Nephron progenitor cell (in vitro differentiated cells): ENCODE measurements at regions not wholly inside any gene's neighbourhood (a gene's known extent, or its start where the extent isn't known, plus 50 kb on each side); places are given as distances from the start of the nearest gene placed in this dataset.

Experiments used
- DNase-seq: peaks from one replicate; pipeline ENCODE4 v3.0.0; 2021
- H3K27ac Mint-ChIP-seq: 2 replicates; pipeline ENCODE4 v1.8.0; 2021; ENCODE audit warnings: mild to moderate bottlenecking, moderate library complexity, mixed read lengths
- H3K27me3 Mint-ChIP-seq: 2 replicates; pipeline ENCODE4 v1.8.0; 2021; ENCODE audit warnings: mild to moderate bottlenecking, low read depth, mixed read lengths; ENCODE audit not compliant: poor library complexity
- H3K36me3 Mint-ChIP-seq: 2 replicates; pipeline ENCODE4 v1.8.0; 2021; ENCODE audit warnings: low read depth, mixed read lengths
- H3K4me1 Mint-ChIP-seq: 2 replicates; pipeline ENCODE4 v1.8.0; 2021; ENCODE audit warnings: mixed read lengths
- H3K4me3 Mint-ChIP-seq: 2 replicates; pipeline ENCODE4 v1.8.0; 2021; ENCODE audit warnings: mild to moderate bottlenecking, moderate library complexity, mixed read lengths
- H3K9me3 Mint-ChIP-seq: 2 replicates; pipeline ENCODE4 v1.8.0; 2021; ENCODE audit warnings: mild to moderate bottlenecking, moderate library complexity, mixed read lengths
- TF ChIP-seq, protein P1 (sequence below): fragments of 200-600 bp; sonication (generic); IDR thresholded peaks from 2 replicates; pipeline ENCODE4 v1.5.0; 2021; ENCODE audit warnings: antibody characterized with exemption

DNA sequence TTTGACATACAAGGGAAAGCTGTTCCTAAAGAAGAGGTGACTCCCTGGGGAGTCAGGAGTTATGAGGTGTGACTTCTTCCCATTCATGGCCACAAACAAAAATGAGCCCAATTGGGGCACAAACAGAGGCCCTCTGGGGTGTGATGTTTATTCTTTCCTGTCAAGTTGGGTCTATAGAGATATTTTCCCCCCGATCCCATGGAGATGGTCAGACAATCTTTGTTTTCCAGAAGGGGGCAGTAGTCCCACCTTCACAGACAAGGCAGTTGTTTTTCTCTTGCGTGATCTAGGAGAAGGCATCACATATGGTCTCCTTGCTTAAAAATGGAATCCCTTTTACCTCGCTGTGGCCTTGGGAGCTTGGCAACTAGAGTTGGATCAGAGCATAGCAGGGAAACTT, 110.3 kb downstream of the MFSD1 start:
- peaks cover 16% of the 10 kb centered on the region for H3K27me3 Mint-ChIP-seq
- H3K36me3 Mint-ChIP-seq, result no peaks in the 10 kb centered on the region
- H3K4me1 Mint-ChIP-seq, result no peaks in the 10 kb centered on the region
- no peak overlapping the region for H3K4me3 Mint-ChIP-seq
- no peaks in the 10 kb centered on the region for H3K9me3 Mint-ChIP-seq
- TF ChIP-seq, protein P1, sequence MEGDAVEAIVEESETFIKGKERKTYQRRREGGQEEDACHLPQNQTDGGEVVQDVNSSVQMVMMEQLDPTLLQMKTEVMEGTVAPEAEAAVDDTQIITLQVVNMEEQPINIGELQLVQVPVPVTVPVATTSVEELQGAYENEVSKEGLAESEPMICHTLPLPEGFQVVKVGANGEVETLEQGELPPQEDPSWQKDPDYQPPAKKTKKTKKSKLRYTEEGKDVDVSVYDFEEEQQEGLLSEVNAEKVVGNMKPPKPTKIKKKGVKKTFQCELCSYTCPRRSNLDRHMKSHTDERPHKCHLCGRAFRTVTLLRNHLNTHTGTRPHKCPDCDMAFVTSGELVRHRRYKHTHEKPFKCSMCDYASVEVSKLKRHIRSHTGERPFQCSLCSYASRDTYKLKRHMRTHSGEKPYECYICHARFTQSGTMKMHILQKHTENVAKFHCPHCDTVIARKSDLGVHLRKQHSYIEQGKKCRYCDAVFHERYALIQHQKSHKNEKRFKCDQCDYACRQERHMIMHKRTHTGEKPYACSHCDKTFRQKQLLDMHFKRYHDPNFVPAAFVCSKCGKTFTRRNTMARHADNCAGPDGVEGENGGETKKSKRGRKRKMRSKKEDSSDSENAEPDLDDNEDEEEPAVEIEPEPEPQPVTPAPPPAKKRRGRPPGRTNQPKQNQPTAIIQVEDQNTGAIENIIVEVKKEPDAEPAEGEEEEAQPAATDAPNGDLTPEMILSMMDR, result no peak
- no peak overlapping the region for H3K27ac Mint-ChIP-seq
- DNase-seq, result no peak

DNA sequence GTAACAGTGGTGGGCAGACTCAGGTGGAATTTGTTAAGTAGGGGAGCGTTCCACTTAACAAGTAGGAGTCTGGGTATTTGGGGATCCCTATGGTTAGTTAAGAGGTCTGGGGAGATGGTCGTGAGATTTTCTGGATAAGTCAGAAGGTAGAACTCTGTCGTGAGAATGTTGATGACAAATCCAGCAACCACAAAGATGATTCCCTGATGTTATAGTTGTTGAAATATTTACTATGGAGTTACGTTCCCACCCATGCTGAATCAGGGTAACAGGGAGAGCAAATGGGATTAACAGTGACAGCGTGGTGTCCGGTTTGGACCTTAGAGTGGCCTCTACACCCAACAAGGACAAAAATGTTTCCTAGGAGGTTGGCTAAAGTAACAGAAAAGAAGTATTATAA, 110.8 kb downstream of the MFSD1 start:
- Mint-ChIP-seq H3K27me3 (peaks cover 17% of the 10 kb centered on the region), H3K9me3 (no peaks in the 10 kb centered on the region), H3K4me1 (no peaks in the 10 kb centered on the region), H3K36me3 (no peaks in the 10 kb centered on the region), H3K27ac (no peak overlapping the region), H3K4me3 (no peak overlapping the region)
- TF ChIP-seq, protein P1, result no peak
- no peak for DNase-seq

DNA sequence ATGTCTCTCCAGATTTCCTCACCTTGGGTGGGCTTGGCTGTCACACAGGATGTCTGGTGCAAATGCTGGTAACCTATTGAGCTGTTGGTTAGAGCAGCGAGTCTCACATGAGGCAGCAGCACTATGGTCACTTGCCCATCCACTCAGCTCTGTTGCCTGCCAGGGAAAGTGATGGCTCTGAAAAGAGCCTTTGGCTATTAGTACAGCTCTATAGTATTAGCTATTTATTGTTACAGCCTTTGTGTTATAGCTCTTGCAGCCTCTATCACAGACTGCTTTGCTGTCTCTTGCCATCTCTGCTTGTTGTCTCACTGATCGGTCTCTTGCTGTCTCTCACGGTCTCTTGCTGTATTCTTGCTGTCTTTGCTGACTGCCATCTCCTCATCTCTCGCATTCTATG, 114.3 kb downstream of the MFSD1 start:
- Mint-ChIP-seq H3K4me1 (no peaks in the 10 kb centered on the region), H3K36me3 (no peaks in the 10 kb centered on the region), H3K27me3 (peaks cover 21% of the 10 kb centered on the region), H3K4me3 (no peak overlapping the region), H3K9me3 (no peaks in the 10 kb centered on the region), H3K27ac (no peak overlapping the region)
- no peak for DNase-seq
- TF ChIP-seq, protein P1, result no peak

DNA sequence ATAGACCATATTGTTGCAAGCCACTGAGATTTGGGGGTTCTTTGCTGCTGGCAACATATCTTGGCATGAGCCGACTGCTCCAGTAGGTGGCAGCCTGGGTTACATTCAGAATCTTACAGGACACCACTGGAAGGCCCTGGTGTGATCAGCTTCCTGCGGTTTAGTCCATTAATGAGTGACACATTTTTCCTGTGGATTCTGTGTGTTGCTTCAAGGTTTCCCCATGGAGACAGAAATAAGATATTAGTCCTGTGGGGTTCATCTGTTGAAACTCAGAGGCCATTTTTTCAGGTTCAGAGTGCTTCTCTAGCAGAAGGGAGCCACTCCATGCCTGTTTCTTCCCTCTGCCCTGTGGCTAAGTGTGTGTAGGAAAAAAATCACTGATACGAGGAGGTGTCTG, 116.2 kb downstream of the MFSD1 start:
- peaks cover 19% of the 10 kb centered on the region for H3K27me3 Mint-ChIP-seq
- no peaks in the 10 kb centered on the region for H3K36me3 Mint-ChIP-seq
- peak; percentile 61 for DNase-seq
- TF ChIP-seq, protein P1, result peak; percentile 66
- H3K4me1 Mint-ChIP-seq, result no peaks in the 10 kb centered on the region
- H3K9me3 Mint-ChIP-seq, result no peaks in the 10 kb centered on the region
- no peak overlapping the region for H3K27ac Mint-ChIP-seq
- H3K4me3 Mint-ChIP-seq, result no peak overlapping the region

DNA sequence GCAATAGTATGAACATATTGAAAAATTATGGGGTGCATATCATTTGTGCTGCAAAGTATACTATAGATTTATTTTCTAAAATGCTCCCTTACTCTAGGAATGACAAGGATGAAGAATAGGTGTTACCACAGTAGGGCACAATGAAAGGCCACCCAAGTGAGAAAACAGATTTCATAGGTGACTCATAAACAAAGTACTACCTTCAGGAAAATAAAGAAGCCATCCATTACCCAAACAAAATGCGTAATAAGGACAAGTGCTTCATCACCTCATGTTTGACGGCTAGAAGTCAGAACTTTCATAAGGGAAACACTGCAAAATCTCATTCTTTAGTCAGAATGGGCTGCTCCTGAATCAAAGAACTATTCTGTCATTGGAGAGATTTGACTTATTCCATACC, 116.6 kb downstream of the MFSD1 start:
- Mint-ChIP-seq H3K27me3 (peaks cover 19% of the 10 kb centered on the region), H3K4me1 (no peaks in the 10 kb centered on the region), H3K27ac (no peak overlapping the region), H3K9me3 (no peaks in the 10 kb centered on the region), H3K4me3 (no peak overlapping the region), H3K36me3 (no peaks in the 10 kb centered on the region)
- DNase-seq, result no peak
- TF ChIP-seq, protein P1, result no peak

DNA sequence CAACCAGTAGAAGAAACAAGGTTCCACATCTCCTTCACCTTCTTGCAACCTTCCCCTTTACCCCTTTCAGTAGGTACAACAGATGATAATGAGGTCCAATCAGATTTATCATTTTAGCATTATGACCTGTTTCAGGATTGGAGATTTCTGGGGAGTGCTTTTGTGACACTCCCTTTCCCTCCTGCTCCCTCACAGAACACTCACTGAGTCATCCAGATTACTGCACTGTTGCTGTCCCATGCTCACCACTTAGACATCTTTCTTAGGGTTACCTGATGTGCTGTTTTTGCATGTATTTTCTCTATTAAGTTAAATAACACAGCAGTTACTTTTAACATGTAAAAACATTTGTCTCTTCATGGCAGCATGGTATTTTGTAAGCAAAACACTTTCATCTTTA, 118.5 kb downstream of the MFSD1 start:
- H3K9me3 Mint-ChIP-seq, result no peaks in the 10 kb centered on the region
- H3K27me3 Mint-ChIP-seq, result peaks cover 14% of the 10 kb centered on the region
- no peak overlapping the region for H3K27ac Mint-ChIP-seq
- no peak for DNase-seq
- TF ChIP-seq, protein P1, result no peak
- no peaks in the 10 kb centered on the region for H3K36me3 Mint-ChIP-seq
- H3K4me1 Mint-ChIP-seq, result no peaks in the 10 kb centered on the region
- H3K4me3 Mint-ChIP-seq, result no peak overlapping the region
